ENCODE measurements at regions not wholly inside any gene's neighbourhood (a gene's known extent, or its start where the extent isn't known, plus 50 kb on each side); places are given as distances from the start of the nearest gene placed in this dataset.

DNA sequence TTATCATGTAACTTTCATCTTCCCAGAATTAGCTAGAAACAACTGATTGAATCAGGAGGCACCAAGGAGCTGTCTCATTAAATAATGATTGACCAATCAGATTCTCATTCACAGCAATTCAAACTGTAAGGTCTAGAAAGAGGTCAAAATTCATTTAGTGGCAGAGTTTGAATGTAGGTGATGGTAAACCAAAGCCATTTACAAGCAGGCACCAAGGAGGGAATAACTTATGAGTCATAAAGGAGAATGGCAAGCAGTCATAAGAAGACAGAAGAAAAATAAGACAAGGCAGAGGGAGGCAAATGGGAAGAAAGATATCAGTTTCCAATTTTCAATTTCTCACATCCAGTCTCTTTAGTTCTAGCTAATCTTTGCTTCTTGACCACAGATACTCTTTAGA lies 52.9 kb upstream of the DEFB112 start:
- Mint-ChIP-seq H3K4me3 (ENCODE audit: unreplicated experiment) (no peak overlapping the region), H3K9me3 (ENCODE audit: unreplicated experiment) (no peaks in the 10 kb centered on the region), H3K27ac (ENCODE audit: unreplicated experiment) (no peak overlapping the region), H3K4me1 (ENCODE audit: unreplicated experiment) (no peaks in the 10 kb centered on the region), H3K36me3 (ENCODE audit: low read depth, unreplicated experiment) (no peaks in the 10 kb centered on the region), H3K27me3 (ENCODE audit: unreplicated experiment) (no peaks in the 10 kb centered on the region)
- no peak for TF ChIP-seq CTCF (IDR thresholded peaks at IDR 0.05; ENCODE audit: unreplicated experiment)
- no peak for DNase-seq (ENCODE audit: low spot score)

DNA sequence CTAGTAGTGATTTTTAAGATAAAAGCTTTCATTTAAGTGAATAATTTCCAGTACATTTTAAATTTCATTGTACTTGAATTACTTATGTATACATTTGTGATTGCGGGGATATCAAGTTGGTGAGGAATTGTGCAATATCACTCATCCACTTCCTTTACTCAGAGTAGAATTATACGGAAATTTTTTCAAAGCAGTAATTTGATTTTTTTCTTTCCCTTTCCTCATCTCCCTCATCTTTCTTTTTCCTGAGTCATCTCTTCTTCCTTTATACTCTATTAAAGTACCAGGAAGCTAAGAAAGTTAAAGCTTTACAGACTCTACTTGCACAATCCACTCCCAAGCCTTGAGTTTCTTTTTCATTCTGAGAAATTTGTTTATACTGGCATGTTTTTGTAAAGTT lies 60.9 kb upstream of the DEFB112 start:
- H3K4me3 Mint-ChIP-seq (ENCODE audit: unreplicated experiment), result no peak overlapping the region
- no peaks in the 10 kb centered on the region for H3K27me3 Mint-ChIP-seq (ENCODE audit: unreplicated experiment)
- no peaks in the 10 kb centered on the region for H3K4me1 Mint-ChIP-seq (ENCODE audit: unreplicated experiment)
- no peaks in the 10 kb centered on the region for H3K9me3 Mint-ChIP-seq (ENCODE audit: unreplicated experiment)
- no peak for DNase-seq (ENCODE audit: low spot score)
- TF ChIP-seq CTCF (IDR thresholded peaks at IDR 0.05; ENCODE audit: unreplicated experiment), result no peak
- H3K27ac Mint-ChIP-seq (ENCODE audit: unreplicated experiment), result no peak overlapping the region
- H3K36me3 Mint-ChIP-seq (ENCODE audit: low read depth, unreplicated experiment), result no peaks in the 10 kb centered on the region

DNA sequence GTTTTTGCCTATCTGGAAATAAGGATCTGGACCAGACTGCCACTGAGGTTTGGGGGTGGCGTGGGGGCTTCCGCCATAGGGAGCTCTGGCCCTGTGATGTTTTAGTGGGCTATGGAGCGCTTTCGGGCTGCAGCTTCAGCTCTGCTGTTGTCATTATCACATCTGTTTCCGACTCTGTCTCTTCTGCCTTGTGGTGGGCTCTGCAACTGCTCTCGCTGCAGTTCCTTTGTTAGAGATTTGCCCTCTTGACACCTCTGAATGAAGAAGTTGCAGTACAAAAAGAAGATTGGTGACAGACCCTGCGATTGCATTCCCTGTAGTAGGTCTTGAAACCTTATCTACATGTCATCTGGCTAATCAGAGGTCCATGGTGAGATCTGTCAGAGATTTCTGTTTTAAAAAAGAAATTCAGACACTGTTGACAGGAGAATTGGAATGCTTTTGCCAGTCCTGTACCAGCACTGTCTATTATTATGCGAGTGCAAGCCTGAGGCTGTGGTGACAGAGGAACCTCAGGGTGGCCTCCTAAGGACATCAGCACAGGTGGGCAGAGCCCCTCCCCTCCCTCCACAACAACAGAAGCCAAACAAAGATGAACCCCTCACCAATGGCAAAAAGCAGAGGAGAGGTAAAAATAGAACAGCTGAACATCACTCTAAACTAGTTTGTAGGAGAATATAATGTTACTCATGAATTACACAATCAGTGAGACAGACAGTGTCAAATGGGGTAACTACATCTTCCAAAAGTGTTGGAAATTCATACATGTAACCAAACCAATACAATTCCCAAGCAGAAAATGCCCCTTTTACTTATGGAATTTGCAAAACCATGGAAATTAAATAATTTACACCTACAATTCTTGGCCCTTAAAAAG lies 63.5 kb upstream of the DEFB112 start:
- Mint-ChIP-seq H3K27ac (ENCODE audit: unreplicated experiment) (no peak overlapping the region), H3K4me1 (ENCODE audit: unreplicated experiment) (no peaks in the 10 kb centered on the region), H3K27me3 (ENCODE audit: unreplicated experiment) (no peaks in the 10 kb centered on the region), H3K9me3 (ENCODE audit: unreplicated experiment) (no peaks in the 10 kb centered on the region), H3K36me3 (ENCODE audit: low read depth, unreplicated experiment) (no peaks in the 10 kb centered on the region), H3K4me3 (ENCODE audit: unreplicated experiment) (no peak overlapping the region)
- no peak for DNase-seq (ENCODE audit: low spot score)
- TF ChIP-seq CTCF (IDR thresholded peaks at IDR 0.05; ENCODE audit: unreplicated experiment), result no peak

DNA sequence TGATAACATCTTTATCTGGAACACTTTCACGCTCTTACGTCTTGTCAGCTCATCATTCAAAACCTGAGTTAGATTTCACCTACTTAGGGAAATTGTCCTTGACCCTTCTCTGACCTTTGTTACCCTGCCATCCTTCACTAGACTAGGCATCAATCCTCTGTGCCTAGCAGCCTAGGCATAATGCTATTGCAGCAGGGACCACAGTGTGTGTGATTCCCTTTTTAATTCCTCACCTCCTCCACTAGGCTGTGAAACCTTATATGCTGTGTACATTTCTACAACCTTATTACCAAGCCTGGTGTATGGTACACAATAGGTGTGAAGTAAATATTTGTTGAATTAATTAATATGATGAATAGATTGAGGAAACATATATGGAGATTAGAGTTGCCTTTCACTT lies 66.7 kb upstream of the DEFB112 start:
- H3K9me3 Mint-ChIP-seq (ENCODE audit: unreplicated experiment), result no peaks in the 10 kb centered on the region
- TF ChIP-seq CTCF (IDR thresholded peaks at IDR 0.05; ENCODE audit: unreplicated experiment), result no peak
- no peak overlapping the region for H3K27ac Mint-ChIP-seq (ENCODE audit: unreplicated experiment)
- H3K27me3 Mint-ChIP-seq (ENCODE audit: unreplicated experiment), result no peaks in the 10 kb centered on the region
- no peaks in the 10 kb centered on the region for H3K36me3 Mint-ChIP-seq (ENCODE audit: low read depth, unreplicated experiment)
- no peak overlapping the region for H3K4me3 Mint-ChIP-seq (ENCODE audit: unreplicated experiment)
- DNase-seq (ENCODE audit: low spot score), result no peak
- H3K4me1 Mint-ChIP-seq (ENCODE audit: unreplicated experiment), result no peaks in the 10 kb centered on the region

- Mint-ChIP-seq H3K27ac (ENCODE audit: unreplicated experiment) (no peak overlapping the region), H3K9me3 (ENCODE audit: unreplicated experiment) (no peaks in the 10 kb centered on the region), H3K36me3 (ENCODE audit: low read depth, unreplicated experiment) (no peaks in the 10 kb centered on the region), H3K4me1 (ENCODE audit: unreplicated experiment) (no peaks in the 10 kb centered on the region), H3K4me3 (ENCODE audit: unreplicated experiment) (no peak overlapping the region), H3K27me3 (ENCODE audit: unreplicated experiment) (no peaks in the 10 kb centered on the region)
- DNase-seq (ENCODE audit: low spot score), result no peak
- TF ChIP-seq CTCF (IDR thresholded peaks at IDR 0.05; ENCODE audit: unreplicated experiment), result no peak
Observed at GRCh38 chr6:50116797-50117542, 67.2 kb upstream of the DEFB112 start.

Measured in endothelial cell (in vitro differentiated cells).